GM23338 (cell line): ENCODE measurements at regions not wholly inside any gene's neighbourhood (a gene's known extent, or its start where the extent isn't known, plus 50 kb on each side); places are given as distances from the start of the nearest gene placed in this dataset.
A peak's percentile ranks its signal among the peaks of the same experiment; 100 is the strongest.

Source experiments
- ATAC-seq: fragments of 200-7000 bp; cut with Tn5 transposase; 3 replicates; pipeline ENCODE4 v1.9.1; 2020
- DNase-seq: peaks from one replicate; pipeline ENCODE4 v3.0.0-alpha.2; 2015; ENCODE audit warnings: low spot score
- H2AFZ ChIP-seq: fragments of 200-600 bp; sonication (generic); 2 replicates; pipeline ENCODE4 v1.8.0; 2016; ENCODE audit warnings: antibody characterized with exemption, mild to moderate bottlenecking, moderate library complexity
- H3F3A ChIP-seq: fragments of 200-600 bp; sonication (generic); replicated peaks from 2 replicates; pipeline ENCODE4 v1.8.0; 2017; ENCODE audit warnings: antibody characterized with exemption, mixed run types, low read depth
- H3K27ac ChIP-seq: fragments of 200-600 bp; sonication (generic); 2 replicates; pipeline ENCODE4 v1.6.1; 2016; ENCODE audit warnings: low read depth
- H3K27me3 ChIP-seq: fragments of 200-600 bp; sonication (generic); 2 replicates; pipeline ENCODE4 v1.8.0; 2016; ENCODE audit warnings: mild to moderate bottlenecking, mixed run types, moderate library complexity; ENCODE audit not compliant: insufficient read depth
- H3K36me3 ChIP-seq: fragments of 200-600 bp; sonication (generic); 2 replicates; pipeline ENCODE4 v1.8.0; 2016; ENCODE audit warnings: mild to moderate bottlenecking; ENCODE audit not compliant: insufficient read depth
- H3K4me1 ChIP-seq: fragments of 200-600 bp; sonication (generic); 2 replicates; pipeline ENCODE4 v1.8.0; 2016; ENCODE audit warnings: mild to moderate bottlenecking, moderate library complexity; ENCODE audit not compliant: insufficient read depth
- H3K4me2 ChIP-seq: fragments of 200-600 bp; sonication (generic); 2 replicates; pipeline ENCODE4 v1.7.1; 2017; ENCODE audit warnings: mixed run types
- H3K4me3 ChIP-seq: fragments of 200-600 bp; sonication (generic); 2 replicates; pipeline ENCODE4 v1.6.1; 2016; ENCODE audit warnings: mixed run types
- H3K79me2 ChIP-seq: fragments of 200-600 bp; sonication (generic); replicated peaks from 2 replicates; pipeline ENCODE4 v1.8.0; 2017; ENCODE audit warnings: mild to moderate bottlenecking; ENCODE audit not compliant: insufficient read depth
- H3K9me2 ChIP-seq: fragments of 200-600 bp; sonication (generic); 2 replicates; pipeline ENCODE4 v1.8.0; 2017; ENCODE audit not compliant: insufficient read depth
- H4K20me1 ChIP-seq: fragments of 200-600 bp; sonication (generic); replicated peaks from 2 replicates; pipeline ENCODE4 v1.8.0; 2017; ENCODE audit warnings: mild to moderate bottlenecking; ENCODE audit not compliant: insufficient read depth
- H3K27ac Mint-ChIP-seq: 2 replicates; pipeline ENCODE4 v1.8.0; 2020; ENCODE audit warnings: inconsistent platforms, mild to moderate bottlenecking, moderate library complexity, mixed read lengths
- H3K27me3 Mint-ChIP-seq: 3 replicates; pipeline ENCODE4 v1.8.0; 2022; ENCODE audit warnings: low read depth, mild to moderate bottlenecking, moderate library complexity, mixed read lengths, inconsistent platforms; ENCODE audit not compliant: insufficient read depth, poor library complexity
- H3K36me3 Mint-ChIP-seq: 3 replicates; pipeline ENCODE4 v1.8.0; 2021; ENCODE audit warnings: low read depth, mild to moderate bottlenecking, inconsistent platforms, moderate library complexity, mixed read lengths
- H3K4me1 Mint-ChIP-seq: 3 replicates; pipeline ENCODE4 v1.8.0; 2020; ENCODE audit warnings: mild to moderate bottlenecking, inconsistent platforms, mixed read lengths
- H3K4me3 Mint-ChIP-seq: 3 replicates; pipeline ENCODE4 v1.8.0; 2021; ENCODE audit warnings: moderate library complexity, mild to moderate bottlenecking, inconsistent platforms, mixed read lengths
- H3K9me3 Mint-ChIP-seq: 3 replicates; pipeline ENCODE4 v1.8.0; 2020; ENCODE audit warnings: moderate library complexity, mild to moderate bottlenecking, inconsistent platforms, mixed read lengths
- CREB1 ChIP-seq: fragments of 250-450 bp; sonication (Bioruptor Pico); IDR thresholded peaks from 2 replicates; pipeline ENCODE4 v1.5.0; 2020; ENCODE audit warnings: low read depth, mild to moderate bottlenecking, moderate library complexity
- EZH2 ChIP-seq: fragments of 200-600 bp; sonication (generic); IDR thresholded peaks from one replicate; pipeline ENCODE4 v1.8.0; 2017; ENCODE audit warnings: antibody characterized with exemption, mild to moderate bottlenecking, low read depth; ENCODE audit not compliant: unreplicated experiment
- EZH2phosphoT487 ChIP-seq: fragments of 200-600 bp; sonication (generic); IDR thresholded peaks from one replicate; pipeline ENCODE4 v1.8.1; 2018; ENCODE audit warnings: antibody characterized with exemption; ENCODE audit not compliant: unreplicated experiment
- POLR2AphosphoS5 ChIP-seq: IDR thresholded peaks from 2 replicates; pipeline ENCODE4 v1.6.1; 2016; ENCODE audit warnings: antibody characterized with exemption, low read depth
- ZNF462 ChIP-seq: fragments of 250-450 bp; sonication (Bioruptor Pico); IDR thresholded peaks from 2 replicates; pipeline ENCODE4 v1.5.0; 2020; ENCODE audit warnings: mild to moderate bottlenecking, moderate library complexity
- TF ChIP-seq, protein P1 (sequence below): IDR thresholded peaks from one replicate; pipeline ENCODE4 v1.6.1; 2018; ENCODE audit warnings: antibody characterized with exemption; ENCODE audit not compliant: unreplicated experiment

DNA sequence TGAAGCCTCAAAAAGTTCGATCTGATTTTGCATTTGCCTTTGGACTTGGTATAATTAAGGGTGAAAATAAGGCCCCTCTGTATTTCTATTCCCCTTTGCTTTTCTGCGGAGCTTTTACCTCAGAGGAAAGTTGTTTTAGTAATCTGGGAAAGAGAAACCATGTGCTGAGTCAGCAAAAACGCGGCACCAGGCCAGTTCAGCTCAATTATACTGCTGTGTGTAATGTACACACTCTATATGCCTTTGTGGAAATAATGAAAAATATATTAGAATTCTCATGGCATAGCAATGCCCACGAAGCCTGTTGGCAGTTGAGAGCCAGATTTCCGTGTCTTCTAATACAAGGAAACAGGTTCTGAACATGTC is 161.9 kb upstream of the SIX2 start (continued):
- no peak for TF ChIP-seq EZH2phosphoT487

- H3K27me3 ChIP-seq: peaks cover 75% of the 10 kb centered on the region
- H3K27ac ChIP-seq: no peak overlapping the region
- H3F3A ChIP-seq: no peaks in the 10 kb centered on the region
- no peaks in the 10 kb centered on the region for H4K20me1 ChIP-seq
- peaks cover 18% of the 10 kb centered on the region for H3K4me1 Mint-ChIP-seq
- peak; percentile 68 for ATAC-seq
- H2AFZ ChIP-seq: peak overlapping the region; percentile 86
- no peak overlapping the region; the same call in 1 of the 2 replicates for H3K27ac Mint-ChIP-seq
- TF ChIP-seq, protein P1, sequence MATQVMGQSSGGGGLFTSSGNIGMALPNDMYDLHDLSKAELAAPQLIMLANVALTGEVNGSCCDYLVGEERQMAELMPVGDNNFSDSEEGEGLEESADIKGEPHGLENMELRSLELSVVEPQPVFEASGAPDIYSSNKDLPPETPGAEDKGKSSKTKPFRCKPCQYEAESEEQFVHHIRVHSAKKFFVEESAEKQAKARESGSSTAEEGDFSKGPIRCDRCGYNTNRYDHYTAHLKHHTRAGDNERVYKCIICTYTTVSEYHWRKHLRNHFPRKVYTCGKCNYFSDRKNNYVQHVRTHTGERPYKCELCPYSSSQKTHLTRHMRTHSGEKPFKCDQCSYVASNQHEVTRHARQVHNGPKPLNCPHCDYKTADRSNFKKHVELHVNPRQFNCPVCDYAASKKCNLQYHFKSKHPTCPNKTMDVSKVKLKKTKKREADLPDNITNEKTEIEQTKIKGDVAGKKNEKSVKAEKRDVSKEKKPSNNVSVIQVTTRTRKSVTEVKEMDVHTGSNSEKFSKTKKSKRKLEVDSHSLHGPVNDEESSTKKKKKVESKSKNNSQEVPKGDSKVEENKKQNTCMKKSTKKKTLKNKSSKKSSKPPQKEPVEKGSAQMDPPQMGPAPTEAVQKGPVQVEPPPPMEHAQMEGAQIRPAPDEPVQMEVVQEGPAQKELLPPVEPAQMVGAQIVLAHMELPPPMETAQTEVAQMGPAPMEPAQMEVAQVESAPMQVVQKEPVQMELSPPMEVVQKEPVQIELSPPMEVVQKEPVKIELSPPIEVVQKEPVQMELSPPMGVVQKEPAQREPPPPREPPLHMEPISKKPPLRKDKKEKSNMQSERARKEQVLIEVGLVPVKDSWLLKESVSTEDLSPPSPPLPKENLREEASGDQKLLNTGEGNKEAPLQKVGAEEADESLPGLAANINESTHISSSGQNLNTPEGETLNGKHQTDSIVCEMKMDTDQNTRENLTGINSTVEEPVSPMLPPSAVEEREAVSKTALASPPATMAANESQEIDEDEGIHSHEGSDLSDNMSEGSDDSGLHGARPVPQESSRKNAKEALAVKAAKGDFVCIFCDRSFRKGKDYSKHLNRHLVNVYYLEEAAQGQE: no peak
- TF ChIP-seq EZH2 (peak; percentile 39), POLR2AphosphoS5 (no peak), CREB1 (CRISPR knock-in tag) (no peak)
- no peaks in the 10 kb centered on the region for H3K79me2 ChIP-seq
- no peaks in the 10 kb centered on the region for H3K36me3 Mint-ChIP-seq
- no peaks in the 10 kb centered on the region for H3K9me2 ChIP-seq
- peak overlapping the region; percentile 88 for H3K4me2 ChIP-seq
- no peaks in the 10 kb centered on the region for H3K9me3 Mint-ChIP-seq
- H3K4me1 ChIP-seq: peaks cover 12% of the 10 kb centered on the region
- H3K4me3 Mint-ChIP-seq: peak overlapping the region; percentile 72
- peaks cover 35% of the 10 kb centered on the region for H3K27me3 Mint-ChIP-seq
- H3K4me3 ChIP-seq: peak overlapping the region; percentile 63
- peak; percentile 79 for DNase-seq
- no peaks in the 10 kb centered on the region for H3K36me3 ChIP-seq
These were observed 161.2 kb upstream of the SIX2 start for GRCh38 chr2:45170191-45171135.

- Histone ChIP-seq H3K9me2 (no peaks in the 10 kb centered on the region), H3K27me3 (peaks cover 75% of the 10 kb centered on the region), H2AFZ (peak overlapping the region; percentile 86), H3K4me2 (peak overlapping the region; percentile 88), H3K79me2 (no peaks in the 10 kb centered on the region), H4K20me1 (no peaks in the 10 kb centered on the region), H3K4me1 (peaks cover 12% of the 10 kb centered on the region), H3F3A (no peaks in the 10 kb centered on the region), H3K4me3 (peak overlapping the region; percentile 63), H3K36me3 (no peaks in the 10 kb centered on the region), H3K27ac (no peak overlapping the region)
- no peak overlapping the region for H3K27ac Mint-ChIP-seq
- peak overlapping the region; percentile 73 for H3K4me3 Mint-ChIP-seq
- peak; percentile 60 for ATAC-seq
- peaks cover 18% of the 10 kb centered on the region for H3K4me1 Mint-ChIP-seq
- no peaks in the 10 kb centered on the region for H3K9me3 Mint-ChIP-seq
- H3K36me3 Mint-ChIP-seq: no peaks in the 10 kb centered on the region
- DNase-seq: peak; percentile 70
- peaks cover 35% of the 10 kb centered on the region for H3K27me3 Mint-ChIP-seq
- no peak for TF ChIP-seq ZNF462 (CRISPR knock-in tag)
These were observed 160.3 kb upstream of the SIX2 start for GRCh38 chr2:45169339-45170190.
